Hematopoietic multipotent progenitor cell treated with erythropoietin and hydrocortisone succinate and interleukin-3 and kit ligand, for 15 days (in vitro differentiated cells): ENCODE measurements at regions not wholly inside any gene's neighbourhood (a gene's known extent, or its start where the extent isn't known, plus 50 kb on each side); places are given as distances from the start of the nearest gene placed in this dataset.
"Not testable (repeated sequence)": the region's sequence is repeated elsewhere in the genome, so short reads cannot be mapped to it uniquely, and the experiment has no call there.

ENCODE experiments used
- DNase-seq: peaks from one replicate; pipeline ENCODE4 v3.0.0-alpha.2; 2015; ENCODE audit warnings: low spot score

- no peak for DNase-seq
These were observed 125.7 kb downstream of the ZNF608 start for GRCh38 chr5:124620743-124621142.

DNA sequence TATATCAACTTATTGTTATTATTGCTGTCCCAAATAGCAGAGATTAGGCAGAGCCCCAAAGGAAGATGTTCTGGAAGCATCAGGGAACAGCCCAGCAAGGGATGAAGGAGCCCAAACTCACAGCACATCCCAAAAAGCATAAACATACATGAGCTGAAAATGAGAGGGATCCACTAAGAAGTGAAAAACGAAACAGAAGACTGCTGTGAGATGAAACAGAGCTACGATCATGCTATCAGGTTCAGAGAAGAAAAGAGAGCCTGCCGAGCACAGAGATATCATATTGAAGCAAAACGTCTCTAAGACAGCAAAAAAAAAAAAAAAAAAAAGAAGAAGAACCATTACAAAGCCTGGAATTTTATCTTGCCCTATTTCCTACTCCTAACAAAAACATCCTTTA lies 127.3 kb downstream of the ZNF608 start:
- no peak for DNase-seq

DNA sequence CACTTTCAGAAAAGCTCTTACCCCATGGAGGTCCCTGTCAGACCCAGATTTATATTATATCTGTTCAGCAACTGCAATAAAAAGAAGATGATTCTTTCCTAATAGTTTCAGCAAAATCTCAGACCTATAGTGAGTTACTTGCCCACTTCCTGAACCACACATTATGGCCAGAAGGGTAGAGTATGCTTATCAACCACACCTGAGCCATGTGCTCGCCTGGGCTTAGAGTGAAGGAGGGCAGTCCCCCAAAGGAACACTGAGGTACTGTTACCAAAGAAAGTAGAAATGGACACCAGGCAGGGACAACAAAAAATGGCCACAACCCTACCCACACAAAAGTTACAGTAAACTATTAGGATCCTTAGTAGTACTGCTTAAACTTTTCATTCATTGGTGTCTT lies 128.7 kb downstream of the ZNF608 start:
- DNase-seq, result no peak

DNA sequence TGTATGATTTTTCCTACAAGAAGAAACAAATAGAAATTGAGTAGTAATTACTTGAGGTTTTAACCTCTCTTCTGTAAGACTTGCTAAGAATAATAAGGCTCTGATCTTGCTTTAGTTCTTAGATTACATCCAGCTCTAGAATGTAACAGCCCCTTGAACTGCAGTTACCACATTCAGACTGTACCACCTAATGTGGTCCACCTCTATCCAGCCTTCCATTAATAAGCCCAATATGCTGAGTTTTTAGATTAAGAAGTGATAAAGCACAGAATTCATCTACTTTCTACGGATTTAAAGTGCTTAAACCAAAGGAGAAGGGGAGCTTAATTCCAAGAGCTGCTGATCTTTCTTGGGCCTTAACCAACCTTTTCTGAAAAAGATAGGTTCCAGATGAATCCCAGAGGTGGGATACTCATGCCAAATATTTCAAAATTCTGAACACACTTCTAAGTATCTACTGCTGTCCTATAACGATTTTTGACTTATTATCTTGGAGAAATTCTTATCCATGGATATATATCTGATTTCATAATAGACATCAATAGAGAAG lies 131.5 kb downstream of the ZNF608 start:
- DNase-seq, result no peak

DNA sequence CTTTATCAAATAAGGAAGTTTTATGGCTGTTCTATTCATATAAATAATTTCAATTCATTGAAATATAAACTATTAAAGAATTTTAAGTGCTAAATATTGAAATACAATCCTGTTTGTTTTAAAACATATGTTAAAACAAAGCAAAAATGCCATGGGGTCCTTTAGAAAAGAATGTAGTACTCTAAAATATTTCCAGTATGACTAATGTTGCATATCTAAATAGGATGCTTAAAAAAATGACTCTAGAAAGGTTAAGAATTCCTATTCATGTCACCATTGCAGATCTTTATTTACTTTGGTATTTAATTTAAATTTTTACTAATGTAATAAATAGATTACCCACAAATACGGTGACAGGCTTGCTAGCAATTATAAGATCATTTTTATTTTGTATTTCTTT lies 132.3 kb downstream of the ZNF608 start:
- no peak for DNase-seq

- no peak for DNase-seq
These were observed 133.0 kb downstream of the ZNF608 start for GRCh38 chr5:124613273-124613953.

DNA sequence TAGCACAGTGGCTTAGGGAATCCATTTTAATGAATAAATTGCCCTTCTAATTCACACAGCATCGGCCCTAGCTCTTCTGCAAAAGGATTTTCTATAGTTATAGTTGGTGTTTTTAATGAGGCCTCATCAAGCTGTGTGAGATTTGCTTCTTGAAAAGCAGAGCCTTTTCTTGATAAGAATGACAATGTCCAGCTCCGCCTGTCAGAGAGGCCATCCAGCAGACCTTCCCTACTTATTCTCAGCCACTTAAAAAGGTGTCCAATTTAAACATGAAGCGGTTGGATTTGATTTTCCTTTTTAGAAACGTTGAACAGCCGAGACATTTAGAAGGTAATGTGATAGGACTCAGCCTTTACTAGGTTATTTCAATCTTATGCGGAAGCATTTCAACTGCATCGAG lies 134.4 kb downstream of the ZNF608 start:
- DNase-seq, result no peak

GRCh38 chr5:124611262-124611661 lies 135.2 kb downstream of the ZNF608 start:
- DNase-seq, result not testable (repeated sequence)

- DNase-seq, result not testable (repeated sequence)
These were observed 136.8 kb downstream of the ZNF608 start for GRCh38 chr5:124609685-124610084.

- no peak for DNase-seq
These were observed 139.9 kb downstream of the ZNF608 start for GRCh38 chr5:124606543-124606942.

GRCh38 chr5:124606093-124606492 lies 140.3 kb downstream of the ZNF608 start:
- DNase-seq, result no peak

DNA sequence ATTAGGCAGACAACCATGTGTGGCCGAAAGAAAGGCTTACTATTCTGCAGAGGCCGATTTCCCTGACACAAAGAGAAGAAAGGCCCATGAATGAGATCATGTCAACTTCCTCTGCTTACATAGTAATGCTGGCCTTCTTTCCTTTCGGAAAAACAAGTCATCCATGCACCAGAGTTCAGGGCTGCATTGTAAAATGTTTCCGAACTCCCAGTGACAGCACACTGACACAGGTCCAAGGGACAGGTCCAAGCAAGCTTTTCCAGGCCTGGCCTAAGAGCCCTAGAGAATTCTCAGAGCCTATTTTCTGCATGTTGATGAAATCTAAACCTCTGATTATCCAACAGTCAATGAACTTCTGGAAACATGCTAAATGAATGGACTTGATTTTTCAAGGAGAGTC lies 140.9 kb downstream of the ZNF608 start:
- DNase-seq, result no peak

DNA sequence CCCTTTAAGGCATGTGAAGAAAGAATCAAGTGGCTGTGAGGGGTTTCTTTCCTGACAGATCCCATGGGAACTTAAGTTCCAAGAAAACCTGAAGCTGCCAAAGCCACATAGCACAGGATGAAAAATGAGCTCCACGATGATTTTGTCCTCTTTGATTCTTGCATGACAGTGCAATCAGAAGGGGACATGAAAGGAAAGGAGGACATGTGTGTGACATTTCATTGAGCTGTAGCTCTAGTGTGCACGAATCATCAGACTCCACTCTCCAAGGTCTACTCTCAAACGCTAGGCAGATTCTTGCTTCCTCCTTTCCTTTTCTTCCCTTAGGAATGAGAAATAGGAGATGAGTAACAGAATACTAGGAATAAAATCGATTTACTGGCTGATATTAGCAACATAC lies 142.0 kb downstream of the ZNF608 start:
- DNase-seq, result no peak

DNA sequence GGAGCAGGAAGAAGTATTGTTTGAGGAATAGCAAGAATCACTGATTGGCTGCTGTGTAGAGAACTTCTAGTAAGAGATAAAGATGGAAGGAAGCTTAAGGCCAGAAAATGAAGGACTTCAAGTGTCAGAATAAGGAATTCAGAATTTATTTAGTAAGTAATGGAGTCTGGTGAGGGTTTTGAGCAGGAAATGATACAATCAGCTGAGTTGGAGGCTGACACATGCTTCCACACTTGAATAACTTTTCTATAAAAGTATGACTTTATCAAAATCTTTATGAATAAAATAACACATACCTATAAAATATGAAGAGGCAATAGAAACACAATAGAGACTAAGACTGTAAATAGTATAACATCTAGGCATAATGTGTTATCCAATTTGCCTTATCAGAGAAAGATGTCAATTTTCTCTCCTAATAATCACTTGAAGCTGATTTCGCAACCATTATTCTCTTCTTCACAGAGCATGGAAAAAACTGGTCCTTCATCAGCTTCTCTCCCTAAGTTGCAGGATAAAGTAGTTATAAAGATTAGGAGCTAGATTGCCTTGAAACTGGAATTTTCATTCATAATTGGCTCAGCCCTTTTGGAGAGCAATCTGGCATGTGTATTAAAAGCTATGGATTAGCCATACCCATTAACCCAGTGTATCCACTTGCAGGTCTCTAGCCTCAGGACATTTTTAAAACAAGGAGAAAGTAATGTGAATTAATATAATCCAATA lies 143.4 kb downstream of the ZNF608 start:
- no peak for DNase-seq

GRCh38 chr5:124599028-124599973 lies 147.1 kb downstream of the ZNF608 start:
- DNase-seq, result no peak

DNA sequence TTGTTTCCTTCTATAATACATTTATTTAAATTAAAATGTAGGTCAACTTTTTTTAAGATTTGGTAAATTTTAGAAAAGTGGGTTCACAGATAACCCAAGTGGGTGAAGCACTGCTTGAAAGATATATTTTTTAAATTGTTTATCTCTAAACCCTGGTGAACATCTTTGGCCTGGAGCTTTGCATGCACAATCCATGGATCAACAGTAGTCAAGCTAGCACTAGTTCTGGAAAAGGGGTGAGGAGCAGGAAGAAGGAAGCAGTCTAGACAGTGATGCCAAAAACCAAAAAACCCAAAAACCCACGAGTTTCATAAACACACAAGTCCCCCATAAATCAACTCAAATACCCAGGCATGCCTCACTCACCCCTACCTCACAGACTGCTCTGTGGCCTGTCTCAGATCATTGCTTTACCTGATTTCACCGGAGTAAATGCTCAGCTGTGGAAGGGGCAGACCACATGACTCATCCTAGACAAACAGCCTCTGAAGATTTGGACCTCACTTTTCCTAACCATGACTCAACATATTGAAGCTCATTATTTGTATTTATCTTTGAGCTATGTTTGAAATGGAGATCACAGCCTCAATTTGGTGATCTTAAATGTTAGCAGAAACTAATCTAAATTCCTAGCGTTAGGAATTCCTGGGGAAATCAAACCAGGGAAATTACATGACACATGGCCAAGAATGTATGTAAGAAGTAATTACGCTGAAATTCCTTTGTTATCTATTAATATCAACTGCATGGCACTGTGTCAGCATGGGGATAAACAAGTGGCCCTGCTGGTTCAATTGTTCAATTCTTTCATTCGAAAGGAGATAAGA lies 149.6 kb downstream of the ZNF608 start:
- no peak for DNase-seq

- no peak for DNase-seq
These were observed 152.5 kb downstream of the ZNF608 start for GRCh38 chr5:124593952-124594351.

DNA sequence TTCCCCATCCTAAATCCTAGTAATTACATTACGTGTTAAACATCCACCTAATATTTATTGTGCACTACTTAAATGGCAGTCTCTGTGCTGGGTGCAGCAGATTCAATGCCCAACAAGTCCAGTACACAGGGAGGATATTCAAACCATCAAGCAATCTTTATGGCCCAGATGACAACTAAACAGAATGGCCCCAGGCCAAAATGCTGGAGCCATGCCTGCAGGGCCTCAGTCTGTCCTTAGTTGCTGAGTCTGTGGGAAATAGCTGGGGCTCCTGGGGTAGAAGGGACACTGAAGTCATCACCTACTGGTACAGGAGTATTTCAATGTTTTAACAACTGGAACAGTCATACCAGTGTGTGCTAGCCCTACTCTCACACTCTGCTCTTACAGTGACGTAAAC lies 153.5 kb downstream of the ZNF608 start:
- DNase-seq, result no peak

GRCh38 chr5:124591583-124591982 lies 154.9 kb downstream of the ZNF608 start:
- DNase-seq, result no peak

DNA sequence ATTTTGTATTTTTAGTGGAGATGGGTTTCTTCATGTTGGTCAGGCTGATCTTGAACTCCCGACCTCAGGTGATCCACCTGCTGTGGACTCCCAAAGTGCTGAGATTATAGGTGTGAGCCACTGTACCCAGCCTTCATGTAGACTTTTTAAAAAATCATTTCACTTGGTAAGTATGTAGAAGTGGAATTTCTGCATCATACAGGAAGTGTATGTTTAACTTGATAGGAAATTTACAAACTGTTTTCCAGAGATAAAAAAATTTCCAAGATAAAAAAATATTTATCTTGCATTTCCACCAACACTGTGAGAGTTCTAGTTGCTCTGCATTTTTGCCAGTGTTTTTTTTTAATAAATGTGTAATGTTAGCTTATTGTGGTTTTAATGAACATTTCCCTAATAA lies 155.8 kb downstream of the ZNF608 start:
- no peak for DNase-seq

DNA sequence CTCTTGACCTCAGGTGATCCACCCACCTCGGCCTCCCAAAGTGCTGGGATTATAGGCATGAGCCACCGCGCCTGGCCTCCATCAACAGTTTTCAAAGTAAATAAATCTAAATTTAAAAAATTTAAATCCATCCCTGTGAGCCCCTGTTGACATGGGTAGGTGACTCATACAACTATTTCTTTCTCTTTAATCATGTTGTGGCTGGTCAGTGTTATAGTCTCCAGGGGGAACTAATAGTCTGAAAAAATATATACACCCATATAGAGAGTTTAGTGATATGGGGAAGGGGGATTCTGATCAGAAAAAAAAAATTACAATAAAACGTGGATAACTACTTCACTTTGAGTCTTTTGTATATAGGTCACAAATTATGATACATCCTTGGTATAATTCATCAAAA lies 159.2 kb downstream of the ZNF608 start:
- DNase-seq, result no peak
